A549 (cell line): ENCODE measurements at regions not wholly inside any gene's neighbourhood (a gene's known extent, or its start where the extent isn't known, plus 50 kb on each side); places are given as distances from the start of the nearest gene placed in this dataset.

Source experiments
- ATAC-seq, 2 experiments: fragments of 200-7000 bp in 1 of 2; fragments of >200 bp in 1 of 2; cut with Nextera tagmentation in 1 of 2; cut with Tn5 transposase in 1 of 2; 3 replicates each; pipeline versions ENCODE4 v1.8.0 to v1.9.1; 2018 to 2020; ENCODE audit warnings: mild to moderate bottlenecking in 1 of 2, moderate library complexity in 1 of 2
- CTCF ChIA-PET: fragments of 300-600 bp; sonication (Branson Sonifier 250); formaldehyde crosslinking; extraction: SDS; loops from one replicate; lab custom pipeline; 2021; ENCODE audit warnings: antibody characterized with exemption, inconsistent platforms; lab: Yijun Ruan, JAX
- POLR2A ChIA-PET: fragments of 350-600 bp; formaldehyde crosslinking; extraction: SDS; loops from one replicate; lab custom pipeline; 2021; ENCODE audit warnings: antibody characterized with exemption, inconsistent platforms; lab: Yijun Ruan, JAX
- DNase-seq, 2 experiments: peaks; one replicate each; pipeline versions ENCODE4 v3.0.0 to v3.0.0-alpha.2; 2011 to 2016; ENCODE audit warnings: low read depth in 1 of 2, low spot score in 1 of 2
- FAIRE-seq: peaks from 2 replicates; lab custom pipeline; 2011; peaks lifted over from hg19 to GRCh38; lab: Jason Lieb, UNC
- H3K27ac ChIP-seq, 2 experiments: fragments of >200 bp; sonication (Bioruptor Twin); formaldehyde crosslinking; 3 replicates each; pipeline ENCODE4 v1.5.1; 2016 to 2017
- H3K4me1 ChIP-seq: fragments of >200 bp; sonication (Bioruptor Twin); formaldehyde crosslinking; 3 replicates; pipeline ENCODE4 v1.6.1; 2016
- H3K4me2 ChIP-seq: fragments of >200 bp; sonication (Bioruptor Twin); formaldehyde crosslinking; 3 replicates; pipeline ENCODE4 v1.6.1; 2016
- H3K4me3 ChIP-seq: fragments of >200 bp; sonication (Bioruptor Twin); formaldehyde crosslinking; 3 replicates; pipeline ENCODE4 v1.5.1; 2016
- H3K9me3 ChIP-seq: fragments of >200 bp; sonication (Bioruptor Twin); formaldehyde crosslinking; 3 replicates; pipeline ENCODE4 v1.6.1; 2016
- BCL3 ChIP-seq: fragments of >200 bp; sonication (Bioruptor Twin); formaldehyde crosslinking; IDR thresholded peaks from 3 replicates; pipeline ENCODE4 v1.6.1; 2016
- BHLHE40 ChIP-seq: IDR thresholded peaks from 2 replicates; pipeline ENCODE4 v1.6.1; 2012; ENCODE audit warnings: low read depth, low read length, inconsistent platforms
- CBX2 ChIP-seq: fragments of 200-600 bp; sonication (generic); IDR thresholded peaks from 2 replicates; pipeline ENCODE4 v1.6.1; 2016; ENCODE audit warnings: low read depth, mild to moderate bottlenecking, borderline replicate concordance
- CBX8 ChIP-seq: fragments of 200-600 bp; sonication (generic); IDR thresholded peaks from 2 replicates; pipeline ENCODE4 v1.6.1; 2016
- CEBPB ChIP-seq, 2 experiments: fragments of >200 bp in 1 of 2; sonication (Bioruptor Twin) in 1 of 2; formaldehyde crosslinking in 1 of 2; IDR thresholded peaks; 2 replicates each; pipeline ENCODE4 v1.6.1; 2012 to 2016
- CHD4 ChIP-seq: fragments of 200-600 bp; sonication (generic); IDR thresholded peaks from 2 replicates; pipeline ENCODE4 v1.6.1; 2016; ENCODE audit warnings: antibody characterized with exemption, mild to moderate bottlenecking, borderline replicate concordance
- EHMT2 ChIP-seq: fragments of 200-600 bp; sonication (generic); IDR thresholded peaks from 2 replicates; pipeline ENCODE4 v1.6.1; 2016; ENCODE audit warnings: antibody characterized with exemption, low read depth, mild to moderate bottlenecking, moderate library complexity
- EP300 ChIP-seq, 2 experiments: fragments of >200 bp; sonication (Bioruptor Twin); formaldehyde crosslinking; IDR thresholded peaks; 2 replicates in 1 of 2; 3 replicates in 1 of 2; pipeline ENCODE4 v1.6.1; 2016 to 2017
- FOXS1 ChIP-seq: fragments of 250-450 bp; sonication (Bioruptor Pico); IDR thresholded peaks from 2 replicates; pipeline ENCODE4 v1.5.0; 2020; ENCODE audit warnings: mild to moderate bottlenecking, moderate library complexity
- HDAC2 ChIP-seq: fragments of 200-600 bp; sonication (generic); IDR thresholded peaks from 2 replicates; pipeline ENCODE4 v1.6.1; 2016
- HEYL ChIP-seq: fragments of 250-450 bp; sonication (Bioruptor Pico); IDR thresholded peaks from 2 replicates; pipeline ENCODE4 v1.8.0; 2021; ENCODE audit warnings: mild to moderate bottlenecking, moderate library complexity
- HMGXB4 ChIP-seq: fragments of 250-450 bp; sonication (Bioruptor Pico); IDR thresholded peaks from 2 replicates; pipeline ENCODE4 v1.5.0; 2021; ENCODE audit warnings: mild to moderate bottlenecking, moderate library complexity, borderline replicate concordance
- HOXA7 ChIP-seq: fragments of 250-450 bp; sonication (Bioruptor Pico); IDR thresholded peaks from 2 replicates; pipeline ENCODE4 v1.5.0; 2020; ENCODE audit warnings: mild to moderate bottlenecking, moderate library complexity
- HOXB13 ChIP-seq: fragments of 250-450 bp; sonication (Bioruptor Pico); IDR thresholded peaks from 2 replicates; pipeline ENCODE4 v1.5.0; 2020; ENCODE audit warnings: low read depth, mild to moderate bottlenecking, moderate library complexity
- HOXB5 ChIP-seq: fragments of 250-450 bp; sonication (Bioruptor Pico); IDR thresholded peaks from 2 replicates; pipeline ENCODE4 v1.5.0; 2020; ENCODE audit warnings: mild to moderate bottlenecking, moderate library complexity
- KDM1A ChIP-seq: fragments of 200-600 bp; sonication (generic); IDR thresholded peaks from 2 replicates; pipeline ENCODE4 v1.6.1; 2016; ENCODE audit warnings: low read depth, mild to moderate bottlenecking
- MAFK ChIP-seq: fragments of 450-650 bp; IDR thresholded peaks from 2 replicates; pipeline ENCODE4 v1.6.1; 2014; ENCODE audit not compliant: partially characterized antibody
- NPAS2 ChIP-seq: fragments of 250-450 bp; sonication (Bioruptor Pico); IDR thresholded peaks from 2 replicates; pipeline ENCODE4 v1.8.0; 2022; ENCODE audit warnings: mild to moderate bottlenecking, moderate library complexity, borderline replicate concordance
- NR3C1 ChIP-seq: fragments of >200 bp; sonication (Bioruptor Twin); formaldehyde crosslinking; IDR thresholded peaks from 3 replicates; pipeline ENCODE4 v1.6.1; 2017
- POLR2A ChIP-seq: IDR thresholded peaks from 2 replicates; pipeline ENCODE4 v1.6.1; 2012; ENCODE audit warnings: mild to moderate bottlenecking, low read length
- RAD21 ChIP-seq, 2 experiments: fragments of >200 bp in 1 of 2; sonication (Bioruptor Twin) in 1 of 2; formaldehyde crosslinking in 1 of 2; IDR thresholded peaks in 1 of 2; conservative IDR thresholded peaks in 1 of 2; 2 replicates in 1 of 2; 3 replicates in 1 of 2; pipeline ENCODE4 v1.6.1; 2012 to 2018; ENCODE audit warnings: inconsistent platforms in 1 of 2
- RARB ChIP-seq: fragments of 250-450 bp; sonication (Bioruptor Pico); IDR thresholded peaks from 2 replicates; pipeline ENCODE4 v1.8.0; 2021; ENCODE audit warnings: mild to moderate bottlenecking, moderate library complexity
- RCOR1 ChIP-seq: fragments of 150-350 bp; IDR thresholded peaks from 2 replicates; pipeline ENCODE4 v1.6.1; 2014; ENCODE audit warnings: antibody characterized with exemption, low read length, low read depth
- REST ChIP-seq: fragments of 200-600 bp; sonication (generic); IDR thresholded peaks from 2 replicates; pipeline ENCODE4 v1.6.1; 2016; ENCODE audit warnings: antibody characterized with exemption, mild to moderate bottlenecking, moderate library complexity
- SREBF2 ChIP-seq: fragments of 450-650 bp; IDR thresholded peaks from 2 replicates; pipeline ENCODE4 v1.6.1; 2014; ENCODE audit warnings: mild to moderate bottlenecking, moderate library complexity
- TFCP2L1 ChIP-seq: fragments of 250-450 bp; sonication (Bioruptor Pico); IDR thresholded peaks from 2 replicates; pipeline ENCODE4 v1.5.0; 2021; ENCODE audit warnings: mild to moderate bottlenecking
- TP53 ChIP-seq: fragments of 250-450 bp; sonication (Bioruptor Pico); IDR thresholded peaks from 2 replicates; pipeline ENCODE4 v1.5.0; 2021; ENCODE audit warnings: mild to moderate bottlenecking, moderate library complexity
- USF2 ChIP-seq: fragments of 450-650 bp; IDR thresholded peaks from 2 replicates; pipeline ENCODE4 v1.6.1; 2014; ENCODE audit warnings: antibody characterized with exemption
- ZC3H11A ChIP-seq: fragments of 450-650 bp; IDR thresholded peaks from 2 replicates; pipeline ENCODE4 v1.6.1; 2014; ENCODE audit warnings: antibody characterized with exemption, mild to moderate bottlenecking
- ZNF302 ChIP-seq: fragments of 250-450 bp; sonication (Bioruptor Pico); IDR thresholded peaks from 2 replicates; pipeline ENCODE4 v1.9.0; 2021; ENCODE audit warnings: inconsistent platforms, mild to moderate bottlenecking, moderate library complexity
- ZSCAN20 ChIP-seq: fragments of 250-450 bp; sonication (Bioruptor Pico); IDR thresholded peaks from 2 replicates; pipeline ENCODE4 v1.8.0; 2022; ENCODE audit warnings: mild to moderate bottlenecking, moderate library complexity
- WGBS: methylation state at CpG from one replicate; pipeline ENCODE4 v1.1.6; 2017; ENCODE audit errors: missing lambda C conversion rate; 5-methylcytosine and 5-hydroxymethylcytosine counted together

- H3K27ac ChIP-seq: no peak overlapping the region
- FAIRE-seq: no peak
- no peaks in the 10 kb centered on the region for H3K9me3 ChIP-seq
- H3K4me3 ChIP-seq: no peak overlapping the region
- no peak for DNase-seq
- POLR2A ChIA-PET: no interaction called here
- TF ChIP-seq HOXB5 (CRISPR knock-in tag) (no peak), CBX8 (no peak), BHLHE40 (no peak), RAD21 (conservative IDR thresholded peaks at IDR 0.05 in 1 of 2, IDR thresholded peaks at IDR 0.05 in 1 of 2) (no peak), CHD4 (no peak), FOXS1 (no peak), TP53 (CRISPR knock-in tag) (no peak), REST (no peak), ZNF302 (CRISPR knock-in tag) (no peak), NR3C1 (no peak), EP300 (IDR thresholded peaks at IDR 0.05) (no peak), NPAS2 (no peak), HDAC2 (no peak), EHMT2 (no peak), CBX2 (no peak)
- TF ChIP-seq, all 56 proteins: peak for 0
- 60% methylated on average over 2 of the region's 2 CpGs for WGBS
- no peak for ATAC-seq
- CTCF ChIA-PET: no interaction called here
- H3K4me1 ChIP-seq: no peaks in the 10 kb centered on the region
- H3K4me2 ChIP-seq: no peak overlapping the region
These were observed 298.4 kb downstream of the FSIP2 start for GRCh38 chr2:186036862-186037449.

- POLR2A ChIA-PET: no interaction called here
- TF ChIP-seq ZC3H11A (no peak), ZSCAN20 (no peak), TFCP2L1 (CRISPR knock-in tag) (no peak), CBX8 (no peak), NPAS2 (no peak), CHD4 (no peak), USF2 (no peak), SREBF2 (no peak), HEYL (CRISPR knock-in tag) (no peak), CEBPB (IDR thresholded peaks at IDR 0.05) (no peak), HMGXB4 (no peak), KDM1A (no peak), BCL3 (no peak), BHLHE40 (no peak), MAFK (no peak), HOXB13 (CRISPR knock-in tag) (no peak), RCOR1 (no peak), POLR2A (no peak), HOXA7 (no peak), RARB (CRISPR knock-in tag) (no peak)
- TF ChIP-seq, all 56 proteins: peak for 0
- FAIRE-seq: no peak
- Histone ChIP-seq H3K4me2 (no peak overlapping the region), H3K4me3 (no peak overlapping the region), H3K27ac (no peak overlapping the region), H3K4me1 (no peaks in the 10 kb centered on the region), H3K9me3 (no peaks in the 10 kb centered on the region)
- no peak for ATAC-seq
- no peak for DNase-seq
- 18% methylated on average over 5 of the region's 5 CpGs for WGBS
- CTCF ChIA-PET: no interaction called here
These were observed 303.8 kb downstream of the FSIP2 start for GRCh38 chr2:186042207-186043028.
